ENCODE measurements at regions not wholly inside any gene's neighbourhood (a gene's known extent, or its start where the extent isn't known, plus 50 kb on each side); places are given as distances from the start of the nearest gene placed in this dataset.
A peak's percentile ranks its signal among the peaks of the same experiment; 100 is the strongest.

GRCh38 chr20:24809606-24810005, 139.5 kb upstream of the CST7 start:
- Histone ChIP-seq H3K4me3 (ENCODE audit: low read depth, low read length) (no peak overlapping the region), H3K36me3 (ENCODE audit: control insufficient read depth in 2 of 2, insufficient read depth in 1 of 2, low read length in 2 of 2) (no peaks in the 10 kb centered on the region), H3K27ac (ENCODE audit: extremely low read depth, low read depth, low read length) (no peak overlapping the region), H3K9me3 (ENCODE audit: control insufficient read depth, insufficient read depth, low read depth, low read length) (no peaks in the 10 kb centered on the region), H3K4me1 (ENCODE audit: control insufficient read depth, insufficient read depth, low read length) (no peaks in the 10 kb centered on the region)
- POLR2A ChIA-PET = no interaction called here
- TF ChIP-seq SP2 (tag by site-specific recombination; IDR thresholded peaks at IDR 0.05) = no peak
- no peak for TF ChIP-seq ZSCAN23 (tag by site-specific recombination; IDR thresholded peaks at IDR 0.05)
- TF ChIP-seq MYNN (tag by site-specific recombination; IDR thresholded peaks at IDR 0.05; ENCODE audit: borderline replicate concordance) = no peak
- TF ChIP-seq ZXDB (tag by site-specific recombination; IDR thresholded peaks at IDR 0.05) = no peak
- no peak for TF ChIP-seq ZSCAN16 (tag by site-specific recombination; IDR thresholded peaks at IDR 0.05)
- no peak for TF ChIP-seq ZFHX2 (tag by site-specific recombination; conservative IDR thresholded peaks at IDR 0.05)
- no peak for TF ChIP-seq ZIC2 (tag by site-specific recombination; IDR thresholded peaks at IDR 0.05)
- TF ChIP-seq ZNF585B (tag by site-specific recombination; IDR thresholded peaks at IDR 0.05) = no peak
- no peak for TF ChIP-seq ZNF239 (tag by site-specific recombination; IDR thresholded peaks at IDR 0.05)
- TF ChIP-seq SCRT1 (tag by site-specific recombination; IDR thresholded peaks at IDR 0.05; ENCODE audit: borderline replicate concordance) = no peak
- CTCF ChIA-PET = interaction anchor here (0.5 to 1.3 kb wide), 2 partner anchors 112 to 122 kb away, joined by 3 to 5 read pairs; no protein-coding TSS in a partner anchor

GRCh38 chr20:24810676-24811407, 138.2 kb upstream of the CST7 start:
- H3K9me3 ChIP-seq (ENCODE audit: control insufficient read depth, insufficient read depth, low read depth, low read length) = no peaks in the 10 kb centered on the region
- CTCF ChIA-PET = no interaction called here
- POLR2A ChIA-PET = no interaction called here

GRCh38 chr20:24812373-24812772, 136.7 kb upstream of the CST7 start:
- ChIA-PET CTCF (no interaction called here), POLR2A (no interaction called here)
- H3K4me1 ChIP-seq (ENCODE audit: control insufficient read depth, insufficient read depth, low read length) = no peaks in the 10 kb centered on the region
- H3K27ac ChIP-seq (ENCODE audit: extremely low read depth, low read depth, low read length) = no peak overlapping the region
- H3K36me3 ChIP-seq (ENCODE audit: control insufficient read depth in 2 of 2, insufficient read depth in 1 of 2, low read length in 2 of 2) = no peaks in the 10 kb centered on the region
- no peaks in the 10 kb centered on the region for H3K9me3 ChIP-seq (ENCODE audit: control insufficient read depth, insufficient read depth, low read depth, low read length)
- H3K4me3 ChIP-seq (ENCODE audit: low read depth, low read length) = no peak overlapping the region
- no peak for TF ChIP-seq ZNF132 (tag by site-specific recombination; IDR thresholded peaks at IDR 0.05; ENCODE audit: borderline replicate concordance)
- no peak for TF ChIP-seq ZNF26 (tag by site-specific recombination; IDR thresholded peaks at IDR 0.05)
- no peak for TF ChIP-seq ZNF280D (tag by site-specific recombination; IDR thresholded peaks at IDR 0.05)
- no peak for TF ChIP-seq ZBTB1 (tag by site-specific recombination; IDR thresholded peaks at IDR 0.05)
- TF ChIP-seq PRDM1 (tag by site-specific recombination; IDR thresholded peaks at IDR 0.05) = no peak
- TF ChIP-seq ZNF585B (tag by site-specific recombination; IDR thresholded peaks at IDR 0.05) = no peak
- TF ChIP-seq SCRT2 (tag by site-specific recombination; IDR thresholded peaks at IDR 0.05) = no peak

More at GRCh38 chr20:24810676-24811407, 138.2 kb upstream of the CST7 start:
- Histone ChIP-seq H3K4me3 (ENCODE audit: low read depth, low read length) (no peak overlapping the region), H3K36me3 (ENCODE audit: control insufficient read depth in 2 of 2, insufficient read depth in 1 of 2, low read length in 2 of 2) (no peaks in the 10 kb centered on the region), H3K4me1 (ENCODE audit: control insufficient read depth, insufficient read depth, low read length) (no peaks in the 10 kb centered on the region), H3K27ac (ENCODE audit: extremely low read depth, low read depth, low read length) (no peak overlapping the region)
- TF ChIP-seq EGR2 (tag by site-specific recombination; IDR thresholded peaks at IDR 0.05; ENCODE audit: low read depth) = 0 out of 2 replicates have a peak, but pooled peaks have one; percentile 22
- TF ChIP-seq KLF1 (tag by site-specific recombination; IDR thresholded peaks at IDR 0.05) = peak; percentile 11
- no peak for TF ChIP-seq ZNF513 (tag by site-specific recombination; IDR thresholded peaks at IDR 0.05)
- no peak for TF ChIP-seq ZNF398 (tag by site-specific recombination; IDR thresholded peaks at IDR 0.05)
- TF ChIP-seq ZNF423 (tag by site-specific recombination; IDR thresholded peaks at IDR 0.05) = no peak
- TF ChIP-seq ZNF16 (tag by site-specific recombination; IDR thresholded peaks at IDR 0.05; ENCODE audit: low read depth) = no peak
- TF ChIP-seq GLIS1 (tag by site-specific recombination; IDR thresholded peaks at IDR 0.05) = no peak
- no peak for TF ChIP-seq ZNF571 (tag by site-specific recombination; IDR thresholded peaks at IDR 0.05)
